HG02870 (cell line): ENCODE measurements at regions not wholly inside any gene's neighbourhood (a gene's known extent, or its start where the extent isn't known, plus 50 kb on each side); places are given as distances from the start of the nearest gene placed in this dataset.
"Not testable (repeated sequence)": the region's sequence is repeated elsewhere in the genome, so short reads cannot be mapped to it uniquely, and the experiment has no call there.

Experiments
- ATAC-seq: cut with Tn5 transposase; IDR thresholded peaks from one replicate; pipeline ENCODE4 v1.9.1; 2021; ENCODE audit warnings: mild to moderate bottlenecking, moderate library complexity; ENCODE audit not compliant: unreplicated experiment

DNA sequence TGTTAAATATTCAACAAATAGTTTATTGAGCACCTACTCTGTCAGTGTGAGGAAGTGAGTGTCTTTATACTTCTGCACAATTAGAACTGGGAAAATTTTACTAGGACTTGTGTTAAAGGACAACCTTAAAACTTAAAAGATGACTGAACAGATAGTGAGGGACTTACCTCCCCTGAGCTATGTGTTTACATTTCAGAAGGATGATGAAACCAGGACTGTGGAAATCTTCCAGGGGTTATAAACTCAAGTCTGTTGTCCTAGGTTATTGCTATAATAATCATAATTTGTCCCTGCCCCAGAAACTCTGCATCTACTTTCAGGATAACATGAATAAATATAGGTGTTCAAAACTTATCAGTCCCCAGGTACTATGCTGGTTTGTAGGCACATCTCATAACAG, 261.0 kb upstream of the MKLN1 start:
- no peak for ATAC-seq

GRCh38 chr7:131067220-131067619, 260.5 kb upstream of the MKLN1 start:
- ATAC-seq, result no peak

DNA sequence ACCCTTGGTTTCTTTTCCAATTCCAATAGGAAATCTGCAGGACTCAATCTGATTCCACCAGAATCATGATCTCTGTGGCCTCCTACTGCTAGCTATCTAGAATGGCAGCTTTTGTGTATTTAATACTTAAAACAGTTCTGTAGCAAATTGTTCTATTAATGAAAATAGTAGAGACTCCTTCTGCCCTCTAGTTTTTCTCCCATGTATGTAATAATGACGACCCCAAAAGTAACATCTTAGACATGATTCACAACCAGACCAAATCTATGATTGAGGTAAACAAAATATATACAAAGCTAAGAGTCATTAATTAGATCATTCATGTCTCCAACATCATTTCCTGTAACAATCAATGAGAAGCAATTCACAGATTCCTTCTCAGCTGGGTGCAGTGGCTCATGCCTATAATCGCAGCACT, 259.1 kb upstream of the MKLN1 start:
- no peak for ATAC-seq

DNA sequence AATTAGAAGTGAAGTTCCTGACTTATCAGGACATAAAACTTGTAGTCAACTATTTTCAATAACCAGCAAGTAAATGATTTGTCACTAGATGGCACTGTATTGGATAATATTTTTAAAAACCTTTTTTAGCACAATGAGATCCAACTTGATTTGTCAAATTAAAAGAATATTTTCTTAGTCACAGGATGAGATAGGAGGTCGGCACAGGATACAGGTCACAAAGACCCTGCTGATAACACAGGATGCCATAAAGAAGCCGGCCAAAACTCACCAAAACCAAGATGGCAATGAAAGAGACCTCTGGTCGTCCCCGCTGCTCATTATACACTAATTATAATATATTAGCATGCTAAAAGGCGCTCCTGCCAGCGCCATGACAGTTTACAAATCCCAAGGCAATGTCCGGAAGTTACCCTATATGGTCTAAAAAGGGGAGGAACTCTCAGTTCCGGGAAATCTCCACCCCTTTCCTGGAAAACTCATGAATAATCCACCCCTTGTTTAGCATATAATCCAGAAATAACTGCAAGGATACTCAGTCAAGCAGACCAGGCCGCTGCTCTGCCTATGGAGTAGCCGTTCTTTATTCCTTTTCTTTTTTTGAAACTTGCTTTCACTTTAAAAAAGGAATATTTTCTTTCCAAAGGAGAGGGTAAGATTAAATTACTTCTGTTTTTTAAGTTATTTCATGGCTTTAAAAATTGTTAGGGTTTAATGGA, 255.7 kb upstream of the MKLN1 start:
- no peak for ATAC-seq

DNA sequence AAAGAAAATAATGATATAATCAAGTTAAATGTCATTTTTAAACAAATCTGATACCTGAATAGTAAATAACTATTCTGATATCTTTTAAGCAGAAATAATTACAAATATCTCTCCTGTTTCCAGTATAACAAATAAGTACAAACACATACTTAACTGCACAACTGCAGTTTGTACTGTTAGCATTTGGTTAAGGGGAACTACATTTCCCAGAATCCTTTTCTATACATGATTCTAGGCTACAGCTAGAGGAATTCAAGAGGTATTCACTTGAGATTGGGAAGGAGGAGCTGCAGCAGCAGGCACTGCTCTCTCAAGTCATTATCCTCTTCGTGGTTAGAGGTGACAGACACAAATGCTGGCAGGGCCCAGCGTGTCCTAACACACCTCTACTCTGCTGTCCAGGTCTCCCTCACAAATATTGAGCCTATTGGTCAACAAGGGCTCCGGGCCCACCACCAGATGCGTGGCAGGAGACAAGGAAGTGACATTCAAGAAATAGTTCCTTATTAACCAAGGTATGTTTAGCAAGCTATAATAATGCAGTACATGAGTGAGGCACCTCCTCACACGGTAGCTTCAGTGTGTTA, 255.1 kb upstream of the MKLN1 start:
- no peak for ATAC-seq

GRCh38 chr7:131074043-131074442, 253.6 kb upstream of the MKLN1 start:
- ATAC-seq, result no peak

- no peak for ATAC-seq
These were observed 253.1 kb upstream of the MKLN1 start for GRCh38 chr7:131074585-131074984.

DNA sequence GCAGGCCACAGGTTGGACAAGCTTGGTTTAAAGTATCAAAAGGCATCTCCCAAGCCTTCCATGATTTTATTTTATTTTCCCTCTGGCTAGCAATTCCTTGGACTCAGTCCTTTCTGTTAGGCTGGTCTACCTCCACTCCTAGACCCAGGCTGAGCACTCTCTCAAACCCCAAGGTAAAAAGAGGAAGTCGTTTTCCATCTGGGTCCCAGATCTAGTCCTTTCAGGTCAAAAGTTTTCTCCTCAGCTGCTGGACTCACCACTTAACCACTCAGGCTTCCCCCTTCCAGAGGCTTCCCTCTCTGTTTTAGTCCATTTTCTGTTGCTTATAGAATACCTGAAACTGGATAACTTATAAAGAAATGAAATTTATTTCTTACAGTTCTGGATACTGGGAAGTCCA, 252.3 kb upstream of the MKLN1 start:
- ATAC-seq, result no peak

DNA sequence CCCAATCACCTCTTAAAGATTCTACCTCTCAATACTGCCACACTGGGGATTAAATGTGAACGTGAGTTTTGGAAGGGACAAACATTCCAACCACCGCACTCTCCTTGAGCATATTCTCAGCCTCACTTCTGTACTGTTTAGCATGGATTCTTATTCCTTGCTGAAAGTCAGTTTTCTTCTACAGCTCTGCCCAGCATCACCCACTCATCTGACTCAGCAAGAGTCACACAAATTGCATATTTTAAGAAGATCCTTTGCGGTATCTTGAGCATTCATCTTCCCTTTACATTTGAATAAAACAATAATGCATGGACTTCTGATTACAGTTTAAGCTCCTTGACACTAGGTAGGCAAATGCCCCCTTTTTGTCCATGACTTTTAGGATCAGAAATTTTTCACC, 251.6 kb upstream of the MKLN1 start:
- no peak for ATAC-seq

- no peak for ATAC-seq
These were observed 250.9 kb upstream of the MKLN1 start for GRCh38 chr7:131076711-131077181.

DNA sequence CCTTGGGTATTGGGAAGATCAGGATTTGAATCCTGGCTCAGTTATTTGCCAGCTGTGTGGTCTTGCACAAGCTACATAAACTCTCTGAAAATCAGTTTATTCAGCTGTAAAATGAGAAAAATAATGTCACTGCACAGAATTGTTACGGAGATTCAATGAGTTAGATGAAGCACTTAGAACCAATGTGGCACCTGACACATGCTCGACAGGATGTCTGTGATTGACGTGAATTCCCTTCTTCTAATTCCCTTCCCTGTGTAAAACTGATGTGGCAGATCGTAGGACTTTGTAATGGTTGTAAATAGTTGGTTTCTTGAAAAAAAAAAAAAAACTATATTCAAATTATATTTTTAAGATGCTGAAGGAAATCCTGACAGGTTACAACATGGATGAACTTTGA, 249.9 kb upstream of the MKLN1 start:
- ATAC-seq, result no peak

DNA sequence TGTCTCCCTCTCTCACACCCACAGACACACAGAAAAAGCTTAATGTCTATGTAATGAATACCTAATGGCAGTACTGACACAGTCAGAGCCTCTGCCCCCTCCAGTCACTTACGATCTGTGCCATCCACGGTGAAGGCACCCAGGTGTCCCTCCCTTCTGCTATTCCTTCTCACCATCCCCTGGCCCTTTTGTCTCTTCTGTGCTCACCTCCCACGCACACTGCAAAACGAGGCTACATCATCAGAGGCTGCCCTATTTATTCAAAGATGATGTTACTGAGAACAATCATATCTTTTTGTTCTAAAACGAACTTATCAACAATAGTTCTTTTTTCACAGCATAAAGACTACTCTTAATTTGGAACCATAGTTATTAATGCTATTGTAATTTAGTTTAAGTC, 246.9 kb upstream of the MKLN1 start:
- no peak for ATAC-seq

GRCh38 chr7:131081308-131081707, 246.4 kb upstream of the MKLN1 start:
- no peak for ATAC-seq

DNA sequence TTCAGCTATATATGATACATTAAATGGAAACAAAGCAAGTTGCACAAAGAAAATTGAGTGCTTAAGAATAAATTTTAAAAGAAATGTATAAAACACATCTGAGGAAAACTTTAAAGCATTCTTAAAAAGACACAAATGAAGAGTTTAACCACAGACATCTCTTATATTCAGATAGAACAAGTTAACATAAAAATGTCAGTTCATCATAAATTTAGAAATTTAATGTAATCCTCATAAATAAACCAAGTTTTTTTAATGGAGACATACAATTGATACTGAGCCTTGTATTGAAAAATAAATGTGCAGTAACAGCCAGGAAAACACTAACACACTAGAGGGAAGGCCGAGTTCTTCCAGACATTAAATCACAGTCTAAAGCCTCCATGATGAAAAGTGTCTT, 243.9 kb upstream of the MKLN1 start:
- no peak for ATAC-seq

- not testable (repeated sequence) for ATAC-seq
These were observed 243.3 kb upstream of the MKLN1 start for GRCh38 chr7:131084336-131084735.

GRCh38 chr7:131087756-131088658, 239.7 kb upstream of the MKLN1 start:
- no peak for ATAC-seq

DNA sequence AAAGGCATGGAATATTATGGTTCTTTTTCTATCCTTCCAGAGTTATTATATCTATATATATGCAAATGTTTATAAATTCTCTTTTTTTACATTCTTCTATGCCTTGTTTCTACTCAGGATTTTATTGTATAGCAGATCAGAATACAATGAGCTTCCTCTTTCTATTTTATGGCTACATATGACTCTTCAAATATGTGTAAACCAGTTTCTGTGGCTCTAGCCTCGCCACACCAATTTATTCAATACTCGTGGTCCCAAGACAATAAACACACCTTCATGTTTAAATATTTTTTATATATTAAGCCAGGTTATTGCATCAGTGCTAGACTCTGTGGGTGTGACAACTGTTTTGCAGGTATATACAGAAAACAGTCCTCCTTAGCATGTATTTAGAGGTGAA, 237.5 kb upstream of the MKLN1 start:
- ATAC-seq, result no peak

GRCh38 chr7:131090886-131091692, 236.6 kb upstream of the MKLN1 start:
- ATAC-seq, result no peak

- no peak for ATAC-seq
These were observed 233.0 kb upstream of the MKLN1 start for GRCh38 chr7:131094685-131095084.

DNA sequence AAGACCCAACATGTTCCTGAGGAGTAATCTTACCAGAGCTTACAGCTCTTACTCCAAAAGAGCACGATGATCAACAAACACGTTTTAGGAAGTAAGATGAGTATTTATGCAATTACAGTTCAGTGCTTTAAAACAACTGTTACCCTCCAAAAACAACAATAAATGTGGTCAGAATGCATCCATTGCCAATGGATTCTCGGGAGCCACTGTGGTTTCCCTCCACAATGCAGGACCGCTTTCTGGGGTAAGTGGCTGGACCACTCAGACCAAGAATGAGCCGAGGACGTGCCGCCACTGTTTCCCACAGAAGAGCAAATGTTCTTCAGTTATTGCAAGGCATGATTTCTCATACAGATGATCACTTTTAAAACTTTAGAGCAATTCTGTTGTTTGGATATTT, 232.3 kb upstream of the MKLN1 start:
- no peak for ATAC-seq
